ENCODE measurements at regions not wholly inside any gene's neighbourhood (a gene's known extent, or its start where the extent isn't known, plus 50 kb on each side); places are given as distances from the start of the nearest gene placed in this dataset.

GRCh38 chr22:48906216-48906835 is 921.3 kb downstream of the BRD1 start:
- Histone ChIP-seq H3K36me3 (ENCODE audit: control insufficient read depth, insufficient read depth, low read length) (no peaks in the 10 kb centered on the region), H3K56ac (ENCODE audit: extremely low read depth, insufficient read depth, low read length) (no peak overlapping the region), H3K4ac (ENCODE audit: low read depth, low read length) (no peak overlapping the region), H3K23ac (ENCODE audit: low read depth, low read length) (no peak overlapping the region), H3K9me1 (ENCODE audit: insufficient read depth, low read length) (no peaks in the 10 kb centered on the region), H3K27ac (ENCODE audit: insufficient read depth, low read length) (no peak overlapping the region), H3K4me1 (ENCODE audit: control insufficient read depth, insufficient read depth, low read length) (no peaks in the 10 kb centered on the region), H3K4me3 (ENCODE audit: insufficient read depth, low read depth, low read length) (no peak overlapping the region), H3K18ac (ENCODE audit: low read depth, low read length) (no peak overlapping the region), H2BK5ac (ENCODE audit: low read depth, low read length, poor library complexity, severe bottlenecking) (no peak overlapping the region), H3K14ac (replicated peaks; ENCODE audit: low read depth, low read length) (no peak overlapping the region), H3K4me2 (ENCODE audit: low read depth, low read length) (no peak overlapping the region), H2AK9ac (replicated peaks; ENCODE audit: low read depth, low read length, poor library complexity) (no peak overlapping the region), H2AFZ (replicated peaks; ENCODE audit: low read length, poor library complexity) (no peak overlapping the region), H3K9ac (ENCODE audit: low read depth, low read length) (no peak overlapping the region), H2AK5ac (ENCODE audit: low read depth, low read length) (no peak overlapping the region), H4K5ac (ENCODE audit: low read depth, low read length) (no peak overlapping the region), H2BK120ac (ENCODE audit: low read depth, low read length) (no peak overlapping the region), H4K20me1 (ENCODE audit: insufficient read depth, low read length) (no peaks in the 10 kb centered on the region), H3K27me3 (ENCODE audit: control insufficient read depth, insufficient read depth, low read length) (no peaks in the 10 kb centered on the region), H3K79me1 (ENCODE audit: low read depth in 1 of 2, low read length in 2 of 2) (no peaks in the 10 kb centered on the region), H4K8ac (ENCODE audit: low read depth in 2 of 2, low read length in 2 of 2) (no peak overlapping the region), H4K91ac (ENCODE audit: insufficient read depth, low read depth, low read length) (no peak overlapping the region), H2BK15ac (ENCODE audit: low read depth, low read length) (no peak overlapping the region), H3K9me3 (ENCODE audit: control insufficient read depth, insufficient read depth, low read length) (peaks cover 34% of the 10 kb centered on the region), H2BK20ac (ENCODE audit: low read depth, low read length) (no peak overlapping the region)
- dilution Hi-C loops (cut with HindIII; ENCODE audit: low sequenced_read_pairs, unreplicated experiment), result no loop called here
- no peak for ATAC-seq (ENCODE audit: low read depth)
- ChIA-PET POLR2A (ENCODE audit: unreplicated experiment) (no interaction called here), CTCF (no interaction called here)
- 75% methylated on average over 3 of the region's 17 CpGs; no CpG with 5 or more reads in 1 of the 2 experiments for WGBS, 2 experiments (ENCODE audit: extremely low coverage in 2 of 2, insufficient read length in 1 of 2)
- BruUV-seq (replicated peaks), result no TSS peak
- no peak for DNase-seq
- no peak for TF ChIP-seq RFX5 (IDR thresholded peaks at IDR 0.05; ENCODE audit: low read depth, low read length)
- no peak for TF ChIP-seq MAZ (IDR thresholded peaks at IDR 0.05; ENCODE audit: borderline replicate concordance, low read depth, low read length)
- TF ChIP-seq NFE2L2 (IDR thresholded peaks at IDR 0.05; ENCODE audit: low read depth, low read length), result no peak
- no peak for TF ChIP-seq RCOR1 (IDR thresholded peaks at IDR 0.05; ENCODE audit: insufficient replicate concordance, low read length)
- TF ChIP-seq SMC3 (IDR thresholded peaks at IDR 0.05; ENCODE audit: low read depth, low read length), result no peak
- TF ChIP-seq ELK1 (IDR thresholded peaks at IDR 0.05; ENCODE audit: borderline replicate concordance, low read depth, low read length), result no peak
- TF ChIP-seq MAFK (IDR thresholded peaks at IDR 0.05; ENCODE audit: low read depth, low read length), result no peak
- TF ChIP-seq USF2 (IDR thresholded peaks at IDR 0.05; ENCODE audit: low read depth, low read length), result no peak
- no peak for TF ChIP-seq CEBPB (IDR thresholded peaks at IDR 0.05; ENCODE audit: low read depth, low read length)
- no peak for TF ChIP-seq POLR2A (IDR thresholded peaks at IDR 0.05; ENCODE audit: low read depth, low read length)
- no peak for TF ChIP-seq RAD21 (IDR thresholded peaks at IDR 0.05; ENCODE audit: low read length)
- TF ChIP-seq BHLHE40 (IDR thresholded peaks at IDR 0.05; ENCODE audit: low read depth, low read length), result no peak
- no peak for TF ChIP-seq CTCF (conservative IDR thresholded peaks at IDR 0.05; ENCODE audit: low read depth, low read length)
- no peak for TF ChIP-seq CHD1 (IDR thresholded peaks at IDR 0.05; ENCODE audit: low read depth, low read length)
- no peak for TF ChIP-seq MXI1 (IDR thresholded peaks at IDR 0.05; ENCODE audit: borderline replicate concordance, low read depth, low read length)
- TF ChIP-seq FOS (IDR thresholded peaks at IDR 0.05; ENCODE audit: low read depth, low read length), result no peak
- intact Hi-C loops (cut with micrococcal nuclease), result no loop called here
- in situ Hi-C loops (cut with MboI; ENCODE audit: low sequenced_read_pairs), result no loop called here

Measured in IMR-90 (cell line).